Right renal pelvis (tissue), 4 donors: ENCODE measurements at regions not wholly inside any gene's neighbourhood (a gene's known extent, or its start where the extent isn't known, plus 50 kb on each side); places are given as distances from the start of the nearest gene placed in this dataset.
"Not testable (repeated sequence)": the region's sequence is repeated elsewhere in the genome, so short reads cannot be mapped to it uniquely, and the experiment has no call there.

Source experiments
- DNase-seq, 4 donors: peaks; one replicate each; pipeline ENCODE4 v3.0.0-alpha.2; 2013; ENCODE audit warnings: low read depth in 4 of 4, low spot score in 3 of 4, missing footprints in 1 of 4

GRCh38 chr6:86629123-86629522 is 308.2 kb upstream of the HTR1E start:
- no peak for DNase-seq

DNA sequence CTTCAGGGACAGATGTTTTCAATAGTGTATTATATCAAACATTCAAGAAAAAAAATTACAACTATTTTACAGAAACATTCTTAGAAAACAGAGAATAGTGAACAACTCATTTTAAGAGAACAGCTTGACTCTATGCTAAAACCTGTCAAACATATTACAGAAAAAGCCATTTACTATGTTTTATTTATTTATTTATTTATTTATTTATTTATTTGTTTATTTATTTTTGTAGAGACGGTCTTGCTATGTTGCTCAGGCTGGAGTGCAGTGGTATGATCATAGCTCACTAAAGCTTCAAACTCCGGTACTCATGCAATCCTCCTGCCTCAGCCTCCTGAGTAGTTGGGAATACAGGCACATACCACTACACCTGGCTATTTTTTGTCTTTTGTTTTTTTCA is 317.9 kb upstream of the HTR1E start:
- DNase-seq: no peak

DNA sequence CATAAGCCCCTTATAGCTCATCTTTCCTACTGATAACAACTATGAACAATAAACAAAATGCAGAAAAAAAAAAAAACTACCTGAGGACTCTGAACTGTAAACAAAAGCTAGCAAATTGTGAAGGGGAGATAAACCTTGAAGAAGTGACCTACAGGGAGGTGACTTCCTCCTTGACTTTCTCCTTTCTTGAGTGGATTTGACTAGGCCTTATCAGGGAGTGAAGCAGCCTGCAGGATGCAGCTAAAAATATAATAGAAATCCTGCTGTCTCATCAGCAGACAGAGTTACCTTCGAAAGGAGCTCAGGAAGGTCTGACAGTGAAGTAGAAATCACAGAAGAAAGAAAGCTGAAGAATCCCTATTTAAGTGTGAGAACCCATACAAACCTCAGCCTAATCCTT is 322.0 kb upstream of the HTR1E start:
- DNase-seq: no peak

DNA sequence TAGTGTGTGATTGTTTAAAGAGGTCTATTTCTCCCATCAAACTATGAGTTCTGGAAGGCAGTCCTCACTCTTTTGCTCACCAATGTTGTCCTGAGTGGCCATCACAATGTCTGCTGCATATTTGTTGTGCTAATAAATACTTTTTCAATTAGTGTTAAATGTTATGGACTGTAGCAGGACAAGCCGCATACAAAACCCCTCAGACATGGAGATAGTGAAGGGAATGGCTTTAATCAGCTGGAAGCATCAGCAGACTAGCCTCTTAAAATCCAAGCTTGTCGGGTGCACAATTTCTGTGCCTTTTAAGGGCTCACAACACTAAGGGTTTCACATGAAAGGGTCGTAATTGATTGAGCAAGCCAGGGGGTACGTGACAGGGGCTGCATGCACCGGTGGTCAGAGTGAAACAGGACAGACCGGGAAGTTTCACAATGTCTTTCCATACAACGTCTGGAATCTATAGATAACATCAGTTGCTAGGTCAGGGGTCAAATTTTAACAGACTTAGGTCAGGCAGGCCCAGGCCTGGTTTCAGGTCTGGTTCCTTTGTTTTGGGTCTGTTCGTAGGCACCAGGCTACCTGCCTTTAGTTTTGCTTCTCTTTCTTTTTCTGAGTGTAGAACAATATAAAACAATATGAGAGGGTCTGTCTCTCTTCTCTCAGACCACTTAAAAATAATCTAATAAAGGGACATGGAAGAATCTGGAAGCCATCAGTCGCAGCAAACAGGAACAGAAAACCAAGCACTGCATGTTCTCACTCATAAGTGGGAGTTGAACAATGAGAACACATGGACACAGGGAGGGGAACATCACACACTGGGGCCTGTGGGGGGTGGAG is 327.6 kb upstream of the HTR1E start:
- DNase-seq: peak in 1 of 4 donors; percentile 4

- DNase-seq: not testable (repeated sequence)
Measured at GRCh38 chr6:86603364-86603763, 334.0 kb upstream of the HTR1E start.

DNA sequence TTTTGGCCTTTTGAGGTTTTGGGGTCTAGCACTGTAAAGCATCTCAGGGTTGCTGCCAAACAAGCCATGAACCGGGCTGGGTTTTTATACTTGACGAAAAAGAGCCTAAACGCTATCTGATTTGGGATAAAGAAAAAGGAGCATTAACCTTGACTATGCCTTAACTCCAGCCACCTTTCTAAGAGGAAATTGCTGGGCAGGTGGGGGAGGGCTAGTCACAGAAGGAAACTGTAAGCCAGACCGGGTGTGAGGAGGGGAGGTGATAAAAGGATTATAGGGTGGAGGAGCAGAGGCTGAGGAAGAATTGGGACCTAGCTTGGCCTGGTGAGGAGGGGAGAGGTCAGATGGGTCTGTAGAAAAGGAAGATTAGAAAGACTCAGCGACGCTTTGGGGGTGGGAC is 335.2 kb upstream of the HTR1E start:
- DNase-seq: not testable (repeated sequence)

DNA sequence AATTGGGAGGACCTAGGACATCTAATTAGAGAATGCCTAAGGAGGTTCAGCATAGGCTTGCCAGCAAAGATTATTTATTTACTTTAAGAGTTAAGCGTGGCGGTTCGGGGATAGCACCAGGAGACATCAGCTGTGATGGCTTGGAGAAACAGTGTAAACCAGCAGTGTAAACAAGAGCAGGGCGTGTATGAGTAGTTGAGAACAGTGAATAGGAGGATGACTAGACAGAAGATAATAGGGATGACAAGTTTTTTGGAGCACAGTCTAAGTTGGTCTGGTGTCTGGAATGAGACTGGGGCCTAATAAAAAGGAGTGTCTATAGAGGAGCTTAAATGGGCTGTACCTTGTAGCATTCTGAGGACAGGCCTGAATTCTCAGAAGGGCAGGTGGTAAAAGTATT is 338.4 kb upstream of the HTR1E start:
- DNase-seq: not testable (repeated sequence)

DNA sequence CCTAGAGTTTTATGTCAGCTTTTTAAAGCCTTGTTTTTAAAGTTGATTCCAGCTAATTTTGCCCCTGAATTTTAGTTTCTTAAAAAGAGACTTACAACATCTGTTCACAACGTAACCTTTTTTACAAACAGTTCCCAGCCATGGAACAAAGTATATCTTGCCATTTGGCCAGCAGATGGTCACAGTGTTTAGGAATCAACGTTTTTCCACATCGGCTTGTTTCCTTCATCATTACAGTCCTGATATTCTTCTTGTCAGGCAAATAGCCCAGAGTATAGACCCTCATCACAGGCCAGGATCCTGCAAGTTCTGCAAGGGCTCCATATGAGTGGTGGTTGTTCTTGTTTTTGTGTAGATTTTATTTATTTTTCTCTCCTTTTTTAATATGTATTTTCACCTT is 341.7 kb upstream of the HTR1E start:
- DNase-seq: no peak

DNA sequence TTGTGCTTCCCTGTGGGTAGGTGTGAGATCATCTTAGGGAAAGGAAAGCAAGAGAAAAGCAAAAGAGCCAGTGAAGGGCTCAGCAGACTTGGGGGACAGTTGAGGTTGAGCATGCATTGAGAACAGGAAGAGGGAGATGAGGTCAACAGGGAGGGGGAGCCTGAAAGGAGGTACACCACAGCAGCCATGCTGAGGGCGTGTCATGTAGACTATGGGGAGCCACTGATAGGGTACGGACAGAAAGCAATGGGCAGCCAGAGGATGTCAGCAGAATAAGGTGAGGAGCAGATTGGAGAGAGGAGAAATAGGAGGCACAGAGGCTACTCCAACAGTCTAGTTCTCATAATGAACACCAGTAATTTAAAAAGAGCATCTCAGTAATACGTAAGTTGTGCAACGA is 351.1 kb upstream of the HTR1E start:
- no peak for DNase-seq

GRCh38 chr6:86581833-86582232 is 355.5 kb upstream of the HTR1E start:
- DNase-seq: no peak

DNA sequence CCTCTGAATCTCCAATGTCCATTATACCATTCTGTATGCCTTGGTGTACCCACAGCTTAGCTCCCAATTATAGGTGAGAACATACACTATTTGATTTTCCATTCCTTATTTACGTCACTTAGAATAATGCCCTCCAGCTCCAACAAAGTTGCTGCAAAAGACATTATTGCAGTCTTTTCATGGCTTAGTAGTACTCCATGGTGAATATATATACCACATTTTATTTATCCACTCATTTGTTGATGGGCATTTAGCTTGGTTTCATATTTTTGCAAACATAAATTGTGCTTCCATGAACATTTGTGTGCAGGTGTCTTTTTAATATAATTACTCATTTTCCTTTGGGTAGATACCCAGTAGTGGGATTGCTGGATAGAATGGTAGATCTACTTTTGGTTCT is 374.1 kb upstream of the HTR1E start:
- DNase-seq: no peak

GRCh38 chr6:86558318-86558717 is 379.0 kb upstream of the HTR1E start:
- DNase-seq: no peak

DNA sequence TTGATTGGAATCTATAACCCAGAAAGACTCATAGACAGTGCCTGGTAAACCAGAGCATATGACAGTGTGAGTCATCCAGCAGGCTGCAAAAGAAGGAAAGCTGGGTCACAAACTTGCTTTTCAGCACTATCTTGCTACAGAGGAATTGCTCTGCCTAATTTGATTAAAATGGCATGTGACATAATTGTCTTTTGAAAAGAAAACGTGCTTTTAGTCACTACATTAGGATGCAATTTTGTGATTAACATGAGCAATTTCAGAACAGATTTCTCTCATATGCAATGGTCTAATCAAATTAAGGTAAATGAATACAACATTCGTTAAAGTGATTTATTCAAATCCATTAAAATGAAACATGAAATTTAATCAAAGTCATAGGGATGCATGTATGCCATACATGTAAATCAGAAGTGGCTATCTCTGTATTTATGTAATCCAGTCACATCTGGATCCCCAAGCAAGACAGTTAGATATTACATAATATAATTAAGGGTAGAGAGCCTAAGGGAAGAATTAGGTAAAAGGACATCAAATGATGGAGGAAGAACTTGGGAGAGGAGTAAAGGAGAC is 400.0 kb upstream of the HTR1E start:
- DNase-seq: no peak

DNA sequence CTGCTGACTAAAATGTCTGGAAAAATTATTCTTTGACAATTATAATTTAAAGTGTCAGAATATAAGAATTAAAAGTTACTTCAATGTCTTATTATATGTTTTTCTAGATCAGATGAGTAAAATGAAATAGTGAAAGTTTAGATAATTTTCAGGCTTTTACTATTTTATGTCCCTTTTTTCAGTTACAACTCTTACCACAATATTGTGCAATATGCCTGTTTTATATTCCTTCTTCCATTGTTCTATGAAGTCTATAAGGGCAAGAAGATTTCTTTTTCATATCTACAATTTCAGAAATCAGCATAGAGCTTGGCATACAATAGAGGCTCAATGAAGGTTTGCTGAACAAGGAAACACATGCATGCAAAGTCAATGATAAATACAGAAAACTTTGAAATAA is 401.2 kb upstream of the HTR1E start:
- DNase-seq: no peak

DNA sequence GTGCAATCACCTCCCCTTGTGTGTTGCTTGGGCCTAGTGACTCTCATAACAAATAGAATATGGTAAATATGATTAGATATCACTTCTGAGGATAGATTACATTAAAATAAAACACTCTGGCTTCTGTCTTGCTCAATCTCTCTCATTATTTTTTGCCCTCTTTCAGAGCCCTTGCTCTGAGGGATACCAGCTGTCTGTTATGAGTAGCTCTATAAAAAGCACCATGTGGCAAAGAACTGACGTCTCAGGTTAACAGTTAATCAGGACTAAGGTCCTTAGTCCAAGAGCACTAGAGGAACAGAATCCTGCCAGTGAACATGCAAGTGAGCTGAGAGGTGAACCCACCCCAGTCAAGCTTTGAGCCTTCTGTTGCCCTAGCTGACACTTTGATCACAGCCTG is 402.2 kb upstream of the HTR1E start:
- no peak for DNase-seq

GRCh38 chr6:86529635-86530034 is 407.7 kb upstream of the HTR1E start:
- DNase-seq: no peak

- DNase-seq: no peak
Measured at GRCh38 chr6:86526238-86526637, 411.1 kb upstream of the HTR1E start.

DNA sequence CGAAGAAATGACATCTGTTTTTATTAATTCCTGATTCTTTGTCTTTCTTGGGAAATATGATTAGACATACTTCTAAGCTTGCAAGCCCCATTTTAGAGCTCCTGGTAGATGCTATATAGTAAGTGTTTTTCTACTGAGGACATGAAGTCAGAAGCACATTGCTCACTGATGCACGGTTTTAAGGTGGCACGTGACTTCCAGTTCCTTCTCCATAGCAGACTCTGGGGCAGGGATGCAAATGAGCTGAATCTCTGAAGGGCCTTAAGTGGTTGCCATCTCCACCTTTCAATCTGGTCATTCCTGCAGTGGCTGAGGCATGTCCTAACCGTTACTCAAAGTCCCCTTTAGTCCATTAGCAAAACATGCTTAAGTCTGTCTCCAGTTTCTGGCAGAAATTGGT is 421.2 kb upstream of the HTR1E start:
- DNase-seq: no peak

- DNase-seq: no peak
Measured at GRCh38 chr6:86511962-86512361, 425.4 kb upstream of the HTR1E start.

- no peak for DNase-seq
Measured at GRCh38 chr6:86508230-86508629, 429.1 kb upstream of the HTR1E start.

- no peak for DNase-seq
Measured at GRCh38 chr6:86502497-86502896, 434.8 kb upstream of the HTR1E start.

DNA sequence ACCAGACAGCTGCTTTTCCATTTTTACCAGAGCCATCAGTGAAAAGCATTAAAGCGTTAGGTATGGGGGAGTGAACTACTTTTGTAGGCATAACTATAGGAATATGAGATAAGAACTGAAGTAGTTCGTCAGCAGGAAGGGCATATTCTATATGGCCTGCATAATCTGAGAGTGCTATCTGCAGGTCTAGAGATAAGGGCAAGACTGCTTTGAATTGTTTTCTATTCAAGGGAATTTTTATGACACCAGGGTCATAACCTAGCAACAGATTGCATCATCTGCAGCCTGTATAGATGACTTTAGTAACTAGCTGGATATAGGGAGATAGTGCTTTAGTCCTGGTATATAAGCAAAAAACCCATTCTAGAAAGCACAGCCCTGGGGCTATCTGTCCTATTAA is 437.3 kb upstream of the HTR1E start:
- no peak for DNase-seq

DNA sequence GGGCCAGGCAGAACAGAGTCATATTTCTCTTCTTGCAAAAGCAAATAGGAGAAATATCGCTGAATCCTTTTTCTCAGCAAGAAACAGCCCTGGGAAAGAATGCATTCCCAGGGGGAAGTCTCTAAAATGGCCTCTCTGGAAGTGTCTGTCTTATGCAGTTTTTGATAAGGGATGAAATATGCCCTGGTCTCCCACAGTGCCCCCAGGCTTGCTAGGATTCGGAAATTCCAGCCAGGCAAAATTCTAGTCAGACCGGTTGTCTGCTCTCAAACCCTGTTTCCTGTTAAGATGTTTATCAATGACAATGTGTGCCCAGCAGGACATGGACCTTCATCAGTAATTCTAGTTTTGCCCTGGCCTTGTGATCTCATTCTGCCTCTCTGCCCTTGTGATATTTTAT is 448.3 kb upstream of the HTR1E start:
- DNase-seq: not testable (repeated sequence)
